Neural crest cell (in vitro differentiated cells): ENCODE measurements at regions not wholly inside any gene's neighbourhood (a gene's known extent, or its start where the extent isn't known, plus 50 kb on each side); places are given as distances from the start of the nearest gene placed in this dataset.

Source experiments
- DNase-seq: peaks from one replicate; pipeline ENCODE4 v3.0.0; 2021; ENCODE audit warnings: low read depth, mixed read lengths, low spot score
- H3K27ac Mint-ChIP-seq: one replicate; pipeline ENCODE4 v1.8.0; 2021; ENCODE audit warnings: mild to moderate bottlenecking, mixed read lengths; ENCODE audit not compliant: unreplicated experiment
- H3K27me3 Mint-ChIP-seq: 2 replicates; pipeline ENCODE4 v1.8.0; 2021; ENCODE audit warnings: low read depth, mild to moderate bottlenecking, mixed read lengths
- H3K36me3 Mint-ChIP-seq: 2 replicates; pipeline ENCODE4 v1.8.0; 2021; ENCODE audit warnings: low read depth, mild to moderate bottlenecking, mixed read lengths
- H3K4me1 Mint-ChIP-seq: 2 replicates; pipeline ENCODE4 v1.8.0; 2021; ENCODE audit warnings: mixed read lengths
- H3K4me3 Mint-ChIP-seq: one replicate; pipeline ENCODE4 v1.8.0; 2021; ENCODE audit warnings: mild to moderate bottlenecking, mixed read lengths
- H3K9me3 Mint-ChIP-seq: 2 replicates; pipeline ENCODE4 v1.8.0; 2021; ENCODE audit warnings: mixed read lengths
- TF ChIP-seq, protein P1 (sequence below): fragments of 200-600 bp; sonication (generic); conservative IDR thresholded peaks from 2 replicates; pipeline ENCODE4 v1.5.0; 2021; ENCODE audit warnings: antibody characterized with exemption, mild to moderate bottlenecking

DNA sequence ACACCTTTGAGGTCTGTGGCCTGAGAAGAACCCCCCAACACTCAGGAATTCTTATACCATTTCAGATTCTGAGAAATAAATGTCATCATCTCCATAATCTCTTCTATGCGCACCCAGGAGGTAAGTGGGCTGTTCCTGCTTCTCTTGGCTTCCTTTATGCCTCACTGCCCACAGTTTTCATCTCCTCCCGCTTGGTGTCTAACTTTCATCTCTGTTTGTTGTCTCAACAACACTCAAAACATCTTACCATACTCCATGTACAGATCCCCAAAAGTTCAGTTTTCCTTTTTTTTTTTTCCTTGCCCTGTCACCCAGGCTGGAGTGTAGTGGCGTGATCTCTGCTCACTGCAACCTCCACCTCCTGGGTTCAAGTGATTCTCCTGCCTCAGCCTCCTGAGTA, 170.2 kb upstream of the FREM1 start:
- TF ChIP-seq, protein P1, sequence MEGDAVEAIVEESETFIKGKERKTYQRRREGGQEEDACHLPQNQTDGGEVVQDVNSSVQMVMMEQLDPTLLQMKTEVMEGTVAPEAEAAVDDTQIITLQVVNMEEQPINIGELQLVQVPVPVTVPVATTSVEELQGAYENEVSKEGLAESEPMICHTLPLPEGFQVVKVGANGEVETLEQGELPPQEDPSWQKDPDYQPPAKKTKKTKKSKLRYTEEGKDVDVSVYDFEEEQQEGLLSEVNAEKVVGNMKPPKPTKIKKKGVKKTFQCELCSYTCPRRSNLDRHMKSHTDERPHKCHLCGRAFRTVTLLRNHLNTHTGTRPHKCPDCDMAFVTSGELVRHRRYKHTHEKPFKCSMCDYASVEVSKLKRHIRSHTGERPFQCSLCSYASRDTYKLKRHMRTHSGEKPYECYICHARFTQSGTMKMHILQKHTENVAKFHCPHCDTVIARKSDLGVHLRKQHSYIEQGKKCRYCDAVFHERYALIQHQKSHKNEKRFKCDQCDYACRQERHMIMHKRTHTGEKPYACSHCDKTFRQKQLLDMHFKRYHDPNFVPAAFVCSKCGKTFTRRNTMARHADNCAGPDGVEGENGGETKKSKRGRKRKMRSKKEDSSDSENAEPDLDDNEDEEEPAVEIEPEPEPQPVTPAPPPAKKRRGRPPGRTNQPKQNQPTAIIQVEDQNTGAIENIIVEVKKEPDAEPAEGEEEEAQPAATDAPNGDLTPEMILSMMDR = no peak
- Mint-ChIP-seq H3K27me3 (no peaks in the 10 kb centered on the region), H3K9me3 (peaks cover 2% of the 10 kb centered on the region), H3K36me3 (no peaks in the 10 kb centered on the region), H3K27ac (no peak overlapping the region), H3K4me3 (no peak overlapping the region), H3K4me1 (peaks cover under 1% of the 10 kb centered on the region)
- DNase-seq = no peak

DNA sequence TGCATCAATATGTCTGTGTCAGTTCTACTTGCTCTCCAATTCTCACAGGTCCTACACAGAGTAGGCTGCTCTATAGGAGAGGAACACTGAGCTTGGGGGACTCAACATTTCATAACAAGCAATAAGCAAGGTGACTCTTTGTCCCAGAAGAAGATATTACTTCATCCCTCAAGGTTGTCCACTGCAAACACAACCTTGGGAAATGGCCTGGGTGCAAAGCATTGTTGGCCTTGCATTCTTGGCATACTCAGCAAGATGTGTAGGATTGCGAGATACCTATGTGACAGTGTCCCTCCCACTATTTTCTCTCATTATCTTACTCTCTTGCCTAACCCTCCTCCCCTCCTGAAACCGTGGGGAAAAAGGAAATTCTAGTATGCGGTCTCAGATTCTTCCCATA, 169.8 kb upstream of the FREM1 start:
- no peak overlapping the region for H3K4me3 Mint-ChIP-seq
- peaks cover 5% of the 10 kb centered on the region for H3K9me3 Mint-ChIP-seq
- TF ChIP-seq, protein P1 = no peak
- H3K4me1 Mint-ChIP-seq = no peaks in the 10 kb centered on the region
- H3K36me3 Mint-ChIP-seq = no peaks in the 10 kb centered on the region
- no peak for DNase-seq
- H3K27me3 Mint-ChIP-seq = no peaks in the 10 kb centered on the region
- H3K27ac Mint-ChIP-seq = no peak overlapping the region

DNA sequence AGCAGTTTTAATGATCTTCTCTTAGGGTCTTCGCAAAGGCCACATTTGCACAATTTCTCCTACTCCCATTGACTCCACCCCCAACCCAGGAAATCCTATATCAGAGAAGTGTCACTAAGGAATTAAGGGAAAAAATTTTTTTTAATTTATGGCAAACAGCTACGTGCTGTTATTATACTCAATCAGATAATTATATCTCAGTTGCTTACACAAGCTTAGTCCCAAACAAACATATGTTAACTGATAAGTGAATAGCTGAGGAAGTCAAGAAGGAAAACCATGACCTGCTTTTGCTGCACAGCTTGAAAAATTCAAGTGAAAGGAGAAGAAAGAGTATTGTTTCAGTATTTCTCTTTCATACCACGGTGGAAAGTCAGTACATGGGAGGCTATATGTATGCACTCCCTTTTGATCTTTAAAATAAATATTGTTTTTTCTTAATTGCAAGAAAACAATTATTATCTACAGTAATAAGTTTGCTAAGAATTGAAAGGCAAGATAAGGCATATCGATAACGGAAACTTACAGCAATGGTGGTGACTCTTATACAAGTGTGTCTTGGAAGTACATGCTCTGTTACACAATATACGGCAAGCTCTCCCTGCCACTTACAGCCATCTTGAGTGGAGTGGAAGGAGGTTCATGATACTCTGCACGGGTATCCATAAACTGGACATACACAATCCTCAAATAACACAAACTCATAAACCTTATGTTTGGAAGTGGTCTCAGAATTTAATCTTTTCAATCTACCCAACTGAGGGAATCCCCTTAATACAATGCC, 167.9 kb upstream of the FREM1 start:
- H3K4me1 Mint-ChIP-seq = no peaks in the 10 kb centered on the region
- H3K4me3 Mint-ChIP-seq = no peak overlapping the region
- no peak overlapping the region for H3K27ac Mint-ChIP-seq
- no peaks in the 10 kb centered on the region for H3K27me3 Mint-ChIP-seq
- TF ChIP-seq, protein P1 = no peak
- DNase-seq = no peak
- H3K36me3 Mint-ChIP-seq = no peaks in the 10 kb centered on the region
- peaks cover 6% of the 10 kb centered on the region for H3K9me3 Mint-ChIP-seq

DNA sequence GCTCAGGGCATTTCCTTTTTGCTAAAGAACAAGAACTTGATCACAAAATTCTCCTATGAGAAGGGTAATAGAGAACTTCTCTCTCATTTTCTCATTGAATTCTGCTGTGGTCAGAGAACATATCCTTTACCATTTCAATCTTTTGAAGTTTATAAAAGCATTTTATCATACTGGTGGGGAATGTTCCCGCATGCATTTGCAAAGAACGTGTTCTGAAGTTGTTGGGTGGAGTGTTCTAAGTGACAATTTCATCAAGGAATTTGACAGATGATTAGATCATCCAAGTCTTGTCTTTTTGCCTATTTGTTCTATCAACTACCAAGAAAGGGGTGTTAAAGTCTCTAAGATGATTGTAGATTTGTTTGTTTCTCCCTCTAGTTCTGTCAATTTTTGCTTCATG, 163.4 kb upstream of the FREM1 start:
- H3K4me1 Mint-ChIP-seq = peaks cover 5% of the 10 kb centered on the region
- DNase-seq = no peak
- no peaks in the 10 kb centered on the region for H3K36me3 Mint-ChIP-seq
- TF ChIP-seq, protein P1 = no peak
- H3K27me3 Mint-ChIP-seq = no peaks in the 10 kb centered on the region
- peaks cover 4% of the 10 kb centered on the region for H3K9me3 Mint-ChIP-seq
- H3K27ac Mint-ChIP-seq = no peak overlapping the region
- H3K4me3 Mint-ChIP-seq = no peak overlapping the region

DNA sequence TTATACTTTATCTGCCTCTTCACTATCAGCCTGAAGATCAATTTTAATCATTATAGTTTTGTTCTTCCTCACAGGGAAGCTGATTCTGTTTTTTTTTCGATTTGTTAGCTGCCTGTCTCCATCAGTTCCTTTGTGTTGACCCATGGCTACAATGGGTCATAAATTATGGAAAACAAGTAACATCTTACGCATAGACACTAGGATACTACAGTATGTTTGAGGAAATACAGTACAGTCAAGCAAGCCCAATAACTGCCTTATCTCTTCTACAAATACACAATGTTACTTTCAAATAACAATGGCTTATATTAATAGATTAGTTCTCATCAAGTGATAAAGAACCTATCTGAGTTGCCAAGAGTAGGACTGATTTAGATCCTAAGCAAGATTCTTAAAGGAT, 160.5 kb upstream of the FREM1 start:
- no peak for DNase-seq
- H3K27me3 Mint-ChIP-seq = no peaks in the 10 kb centered on the region
- H3K9me3 Mint-ChIP-seq = peaks cover 10% of the 10 kb centered on the region
- TF ChIP-seq, protein P1 = no peak
- H3K4me3 Mint-ChIP-seq = no peak overlapping the region
- peaks cover 5% of the 10 kb centered on the region for H3K4me1 Mint-ChIP-seq
- H3K27ac Mint-ChIP-seq = no peak overlapping the region
- peaks cover 6% of the 10 kb centered on the region for H3K36me3 Mint-ChIP-seq
